Naive B cell (primary cell): ENCODE measurements at regions not wholly inside any gene's neighbourhood (a gene's known extent, or its start where the extent isn't known, plus 50 kb on each side); places are given as distances from the start of the nearest gene placed in this dataset.

Source experiments
- ATAC-seq, 2 donors: fragments of 150-1000 bp; cut with Tn5 transposase; 2 replicates each; pipeline ENCODE4 v1.10.0; 2021; ENCODE audit warnings: low read depth in 2 of 2, mild to moderate bottlenecking in 2 of 2, moderate library complexity in 2 of 2
- DNase-seq: peaks from one replicate; pipeline ENCODE4 v3.0.0; 2022
- H3K27ac Mint-ChIP-seq, 6 donors: one replicate each; pipeline ENCODE4 v1.8.0; 2020 to 2022; ENCODE audit warnings: mild to moderate bottlenecking in 6 of 6, mixed read lengths in 6 of 6, moderate library complexity in 5 of 6, inconsistent platforms in 2 of 6
- H3K27me3 Mint-ChIP-seq, 3 donors: one replicate each; pipeline ENCODE4 v1.8.0; 2021 to 2022; ENCODE audit warnings: mixed read lengths in 3 of 3, mild to moderate bottlenecking in 1 of 3
- H3K36me3 Mint-ChIP-seq, 2 donors: one replicate each; pipeline ENCODE4 v1.8.0; 2020 to 2022; ENCODE audit warnings: mixed read lengths in 2 of 2, inconsistent platforms in 1 of 2, mild to moderate bottlenecking in 1 of 2
- H3K4me1 Mint-ChIP-seq, 3 donors: one replicate each; pipeline ENCODE4 v1.8.0; 2020 to 2022; ENCODE audit warnings: mixed read lengths in 3 of 3, inconsistent platforms in 1 of 3, mild to moderate bottlenecking in 1 of 3, moderate library complexity in 1 of 3
- H3K4me3 Mint-ChIP-seq, 8 donors: one replicate each; pipeline ENCODE4 v1.8.0; 2020 to 2022; ENCODE audit warnings: mild to moderate bottlenecking in 8 of 8, mixed read lengths in 8 of 8, moderate library complexity in 8 of 8, inconsistent platforms in 2 of 8
- H3K9me3 Mint-ChIP-seq, 7 donors: one replicate each; pipeline ENCODE4 v1.8.0; 2020 to 2022; ENCODE audit warnings: mixed read lengths in 7 of 7, mild to moderate bottlenecking in 5 of 7, inconsistent platforms in 2 of 7, moderate library complexity in 1 of 7

DNA sequence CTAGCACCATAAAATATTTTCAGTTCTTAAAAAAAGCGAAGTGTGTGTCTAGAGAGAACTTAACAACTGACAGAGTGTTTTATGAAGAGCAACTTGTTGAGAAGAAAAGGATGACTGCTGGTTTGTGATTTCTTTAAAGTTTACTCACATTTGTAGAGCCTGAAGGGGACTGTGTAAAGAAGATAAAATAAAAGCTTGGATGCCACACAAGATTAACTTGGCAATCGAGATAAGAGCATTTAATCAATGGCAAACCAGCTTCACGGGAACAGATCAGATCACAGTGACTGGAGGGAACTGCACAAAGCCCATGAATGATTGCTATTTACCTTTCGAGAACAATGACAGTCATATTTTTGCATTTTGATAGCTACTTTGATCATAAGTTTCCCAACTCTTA lies 2013.1 kb upstream of the CDH9 start:
- Mint-ChIP-seq H3K27me3 (no peaks in the 10 kb centered on the region), H3K4me3 (no peak overlapping the region), H3K4me1 (no peaks in the 10 kb centered on the region), H3K36me3 (no peaks in the 10 kb centered on the region), H3K27ac (no peak overlapping the region), H3K9me3 (peaks cover 0 to 4% (median 0%) of the 10 kb centered on the region in 7 donors)
- ATAC-seq (no peak), DNase-seq (no peak)

DNA sequence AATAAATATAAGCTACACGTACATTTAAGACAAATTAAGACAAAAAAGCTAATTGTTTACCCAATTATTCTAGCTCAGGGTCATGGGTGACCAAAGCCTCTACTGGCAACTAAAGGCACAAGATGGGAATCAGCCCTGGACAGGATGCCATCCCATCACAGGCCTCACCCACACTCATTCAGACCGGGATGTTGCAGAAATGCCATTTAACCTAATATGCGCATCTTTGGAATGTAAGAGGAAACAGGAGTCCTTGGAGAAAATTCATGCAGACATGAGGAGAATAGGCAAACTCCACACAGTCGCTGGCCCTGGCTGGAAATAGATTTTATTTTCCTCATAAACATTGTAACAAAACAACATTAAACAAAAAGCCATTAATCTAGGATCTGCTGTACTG lies 2003.8 kb upstream of the CDH9 start:
- peaks cover 0 to 5% (median 4%) of the 10 kb centered on the region in 7 donors for H3K9me3 Mint-ChIP-seq
- no peaks in the 10 kb centered on the region for H3K4me1 Mint-ChIP-seq
- no peak overlapping the region for H3K4me3 Mint-ChIP-seq
- ATAC-seq, result no peak
- DNase-seq, result no peak
- H3K27ac Mint-ChIP-seq, result no peak overlapping the region
- H3K36me3 Mint-ChIP-seq, result no peaks in the 10 kb centered on the region
- no peaks in the 10 kb centered on the region for H3K27me3 Mint-ChIP-seq

DNA sequence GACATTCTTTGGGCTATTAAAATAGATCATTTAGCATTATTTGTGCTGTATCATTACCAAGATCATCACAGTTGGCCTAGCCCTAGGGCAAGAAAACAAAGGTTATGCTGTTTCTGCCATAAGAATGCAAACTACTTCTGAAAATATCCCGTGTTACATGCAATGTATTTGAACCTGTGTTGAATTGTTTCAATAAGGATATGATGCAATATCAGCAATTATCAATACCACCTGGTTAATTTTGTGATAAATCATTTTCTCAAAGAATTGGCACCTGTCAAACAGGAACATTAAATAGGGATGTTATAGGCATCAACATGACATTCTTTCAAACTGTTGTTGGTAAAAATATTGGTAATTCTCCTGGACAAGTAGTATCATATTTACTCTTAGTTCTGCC lies 2002.0 kb upstream of the CDH9 start:
- Mint-ChIP-seq H3K27me3 (no peaks in the 10 kb centered on the region), H3K4me3 (no peak overlapping the region)

DNA sequence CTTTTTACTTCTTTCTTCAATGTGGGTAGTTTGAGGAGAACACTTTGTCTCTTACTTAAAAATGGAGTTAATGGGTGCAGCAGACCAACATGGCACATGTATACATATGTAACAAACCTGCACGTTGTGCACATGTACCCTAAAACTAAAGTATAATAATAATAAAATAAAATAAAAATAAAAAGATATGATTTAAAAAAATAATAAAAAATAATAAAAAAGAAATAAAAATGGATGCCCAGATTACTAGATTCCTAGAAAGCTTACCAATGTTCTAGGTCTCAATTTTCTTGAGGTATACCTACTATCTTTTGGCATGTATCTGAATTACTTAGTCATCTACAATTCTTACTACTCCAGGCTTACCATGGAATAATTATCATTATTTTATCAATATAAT lies 2001.6 kb upstream of the CDH9 start:
- Mint-ChIP-seq H3K4me1 (no peaks in the 10 kb centered on the region), H3K27ac (no peak overlapping the region), H3K4me3 (no peak overlapping the region), H3K36me3 (no peaks in the 10 kb centered on the region), H3K27me3 (no peaks in the 10 kb centered on the region), H3K9me3 (peaks cover 0 to 11% (median 9%) of the 10 kb centered on the region in 7 donors)
- ATAC-seq (no peak), DNase-seq (no peak)

More for the DNA sequence above, 2002.0 kb upstream of the CDH9 start:
- H3K9me3 Mint-ChIP-seq, result peaks cover 0 to 8% (median 5%) of the 10 kb centered on the region in 7 donors
- no peaks in the 10 kb centered on the region for H3K4me1 Mint-ChIP-seq
- H3K36me3 Mint-ChIP-seq, result no peaks in the 10 kb centered on the region
- no peak for DNase-seq
- no peak overlapping the region for H3K27ac Mint-ChIP-seq
- no peak for ATAC-seq

DNA sequence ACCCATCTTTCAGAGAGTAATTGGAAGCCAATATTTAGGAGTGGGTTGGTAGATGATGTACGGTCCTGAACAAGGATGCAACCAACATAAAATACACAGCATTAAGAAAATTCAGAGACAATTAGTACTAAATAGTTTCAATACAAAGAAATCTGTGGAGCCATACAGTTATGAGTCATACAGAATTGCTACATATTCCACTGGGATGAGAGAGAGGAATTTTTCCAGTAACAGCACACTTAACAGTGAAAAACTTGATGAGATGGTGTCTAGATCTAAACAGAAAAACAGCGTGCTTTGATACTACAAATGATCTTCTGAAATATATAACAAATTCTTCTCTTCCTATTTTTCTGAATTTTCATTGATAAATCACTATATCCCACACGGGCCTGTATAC lies 1999.3 kb upstream of the CDH9 start:
- peaks cover 0 to 17% (median 9%) of the 10 kb centered on the region in 7 donors for H3K9me3 Mint-ChIP-seq
- no peaks in the 10 kb centered on the region for H3K36me3 Mint-ChIP-seq
- H3K4me3 Mint-ChIP-seq, result no peak overlapping the region
- no peaks in the 10 kb centered on the region for H3K27me3 Mint-ChIP-seq
- ATAC-seq, result no peak
- no peaks in the 10 kb centered on the region for H3K4me1 Mint-ChIP-seq
- no peak for DNase-seq
- H3K27ac Mint-ChIP-seq, result no peak overlapping the region

DNA sequence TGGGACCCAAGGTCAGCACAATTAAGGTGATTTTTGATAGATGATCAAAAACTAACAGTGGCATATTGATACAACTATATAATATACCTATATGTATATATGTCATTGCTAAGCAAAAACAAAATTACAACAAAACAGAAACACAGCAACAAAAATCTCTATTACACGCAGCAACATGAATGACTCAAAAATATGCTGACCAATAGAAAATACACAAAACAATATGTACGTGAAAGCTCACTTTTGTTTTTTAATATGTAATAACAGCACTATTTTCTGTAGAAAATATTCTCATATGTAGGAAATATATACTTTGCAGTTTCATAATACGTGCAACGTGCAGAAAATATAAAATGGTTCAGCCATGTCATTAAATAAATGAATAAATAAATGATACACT lies 1985.7 kb upstream of the CDH9 start:
- ATAC-seq (no peak), DNase-seq (no peak)
- H3K27me3 Mint-ChIP-seq, result no peaks in the 10 kb centered on the region
- H3K36me3 Mint-ChIP-seq, result no peaks in the 10 kb centered on the region
- H3K27ac Mint-ChIP-seq, result no peak overlapping the region
- peaks cover 0 to 9% (median 2%) of the 10 kb centered on the region in 7 donors for H3K9me3 Mint-ChIP-seq
- H3K4me3 Mint-ChIP-seq, result no peak overlapping the region
- no peaks in the 10 kb centered on the region for H3K4me1 Mint-ChIP-seq

DNA sequence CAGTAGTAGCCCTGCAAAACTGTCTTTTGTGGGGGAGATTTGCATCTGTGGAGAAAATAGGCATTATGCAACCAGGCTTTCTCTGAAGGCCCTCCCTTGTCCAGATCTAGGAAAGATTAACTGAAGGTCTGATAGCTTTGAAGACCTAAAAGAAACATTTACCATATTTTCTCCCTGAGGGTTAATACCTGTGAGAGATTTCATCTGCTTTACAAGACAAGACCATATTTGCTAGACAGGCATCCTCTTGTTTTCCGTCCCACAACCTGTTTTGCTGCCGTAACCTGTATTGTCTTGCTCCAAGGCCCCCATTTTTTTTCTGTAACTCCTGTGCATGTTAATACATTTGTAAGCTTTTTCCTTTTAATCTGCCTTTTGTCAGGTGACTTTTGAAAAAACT lies 1985.2 kb upstream of the CDH9 start:
- no peak overlapping the region for H3K4me3 Mint-ChIP-seq
- ATAC-seq, result no peak
- H3K4me1 Mint-ChIP-seq, result no peaks in the 10 kb centered on the region
- H3K36me3 Mint-ChIP-seq, result no peaks in the 10 kb centered on the region
- no peak for DNase-seq
- H3K27me3 Mint-ChIP-seq, result no peaks in the 10 kb centered on the region
- H3K9me3 Mint-ChIP-seq, result peaks cover 0 to 9% (median 2%) of the 10 kb centered on the region in 7 donors
- no peak overlapping the region for H3K27ac Mint-ChIP-seq

DNA sequence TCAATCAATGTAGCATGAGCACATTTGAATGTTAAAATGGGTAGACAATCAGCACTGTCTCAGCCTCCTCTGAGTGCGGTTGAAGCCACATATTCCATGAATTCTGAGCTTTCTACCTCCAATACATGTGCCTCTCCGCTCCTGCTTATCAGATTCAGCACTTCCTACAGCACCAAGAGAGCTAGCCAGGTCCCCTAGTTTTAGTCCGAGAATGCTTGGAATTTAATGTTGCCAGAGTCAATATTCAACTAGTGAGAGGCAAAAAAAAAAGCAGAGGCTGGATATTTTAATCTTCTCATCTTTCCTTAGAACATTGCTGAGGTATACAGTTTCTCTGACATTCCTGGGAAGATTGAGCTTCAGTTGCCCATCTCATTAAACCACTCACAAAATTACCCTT lies 1979.1 kb upstream of the CDH9 start:
- DNase-seq, result no peak
- H3K4me3 Mint-ChIP-seq, result no peak overlapping the region
- H3K27ac Mint-ChIP-seq, result no peak overlapping the region
- peaks cover 0 to 11% (median 3%) of the 10 kb centered on the region in 7 donors for H3K9me3 Mint-ChIP-seq
- ATAC-seq, result no peak
- no peaks in the 10 kb centered on the region for H3K27me3 Mint-ChIP-seq
- no peaks in the 10 kb centered on the region for H3K36me3 Mint-ChIP-seq
- H3K4me1 Mint-ChIP-seq, result no peaks in the 10 kb centered on the region

DNA sequence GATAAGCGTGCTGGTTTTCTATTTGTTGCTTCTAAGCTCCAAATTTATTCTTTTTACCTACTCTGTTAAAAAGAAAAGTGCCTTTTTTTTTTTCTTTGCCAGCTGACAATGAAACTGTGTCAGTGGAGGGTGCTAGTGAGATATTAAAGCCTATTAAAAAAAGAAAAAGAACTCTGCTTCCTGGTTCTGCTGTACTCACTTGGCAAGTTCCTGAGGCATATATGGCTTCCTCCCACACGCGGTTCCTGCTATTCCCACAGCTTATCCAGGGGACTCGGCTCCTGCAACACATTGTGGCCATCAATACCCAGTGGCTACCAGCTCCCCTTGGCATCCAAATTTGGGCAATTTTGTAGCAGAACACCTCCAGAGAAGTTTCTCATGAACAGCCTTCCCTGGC lies 1977.7 kb upstream of the CDH9 start:
- Mint-ChIP-seq H3K4me3 (no peak overlapping the region), H3K9me3 (peaks cover 0 to 11% (median 2%) of the 10 kb centered on the region in 7 donors), H3K27ac (no peak overlapping the region), H3K4me1 (no peaks in the 10 kb centered on the region), H3K27me3 (no peaks in the 10 kb centered on the region), H3K36me3 (no peaks in the 10 kb centered on the region)
- ATAC-seq, result no peak
- no peak for DNase-seq

DNA sequence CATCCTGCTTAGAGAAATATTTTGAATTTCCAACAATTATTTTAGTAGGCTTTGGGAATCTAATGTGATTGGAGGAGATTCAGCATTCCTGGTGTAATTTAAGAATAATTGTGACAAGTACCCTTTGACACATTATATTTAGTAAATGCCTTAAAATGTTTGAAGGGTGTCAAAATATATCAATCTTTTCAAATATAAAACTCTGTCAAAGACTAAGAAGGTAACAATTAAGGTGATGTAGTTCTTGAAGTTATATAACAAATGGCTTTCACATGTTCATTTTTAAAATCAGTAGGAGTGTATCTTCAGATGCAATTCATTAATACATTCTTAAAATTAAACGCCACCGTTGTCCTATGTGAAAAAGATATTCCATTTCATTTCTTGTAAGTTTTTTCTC lies 1977.1 kb upstream of the CDH9 start:
- no peak overlapping the region for H3K27ac Mint-ChIP-seq
- H3K4me1 Mint-ChIP-seq, result no peaks in the 10 kb centered on the region
- DNase-seq (no peak), ATAC-seq (no peak)
- H3K27me3 Mint-ChIP-seq, result no peaks in the 10 kb centered on the region
- peaks cover 0 to 11% (median 2%) of the 10 kb centered on the region in 7 donors for H3K9me3 Mint-ChIP-seq
- no peaks in the 10 kb centered on the region for H3K36me3 Mint-ChIP-seq
- no peak overlapping the region for H3K4me3 Mint-ChIP-seq

DNA sequence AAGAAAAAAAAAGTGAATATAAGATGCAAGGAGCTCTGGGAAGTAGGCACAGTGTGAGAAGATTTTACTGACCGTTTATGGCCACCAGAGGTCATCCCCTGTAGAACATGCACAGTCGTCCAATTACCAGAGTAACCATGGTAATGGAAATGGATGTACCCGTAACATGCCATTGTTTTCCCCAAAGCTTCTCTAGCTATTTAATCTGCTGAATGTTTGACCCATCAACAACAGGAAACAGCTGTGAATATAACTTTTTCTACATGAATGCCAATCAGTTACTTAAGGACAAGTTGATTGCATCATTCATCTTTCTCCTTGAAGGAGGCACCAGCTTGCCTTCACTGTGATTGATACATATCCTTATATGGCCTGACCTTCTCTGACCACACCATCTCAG lies 1967.0 kb upstream of the CDH9 start:
- DNase-seq (no peak), ATAC-seq (no peak)
- Mint-ChIP-seq H3K27ac (no peak overlapping the region), H3K27me3 (no peaks in the 10 kb centered on the region), H3K9me3 (peaks cover 0 to 4% (median 0%) of the 10 kb centered on the region in 7 donors), H3K36me3 (no peaks in the 10 kb centered on the region), H3K4me1 (no peaks in the 10 kb centered on the region), H3K4me3 (no peak overlapping the region)

DNA sequence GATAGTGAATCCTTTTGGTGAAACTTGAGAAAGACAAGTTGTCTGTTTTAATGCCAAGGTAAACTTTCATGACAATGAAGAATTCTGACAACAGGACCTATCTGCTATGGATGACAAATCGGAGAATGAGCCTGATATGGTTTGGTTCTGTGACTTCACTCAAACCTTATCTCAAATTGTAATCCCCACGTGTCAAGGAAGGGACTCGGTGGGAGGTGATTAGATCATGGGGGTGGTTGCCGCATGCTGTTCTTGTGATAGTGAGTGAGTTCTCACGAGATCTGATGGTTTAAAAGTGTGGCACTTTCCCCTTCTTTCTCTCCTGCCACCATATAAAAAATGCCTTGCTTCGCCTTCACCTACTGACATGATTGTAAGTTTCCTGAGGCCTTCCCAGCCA lies 1964.1 kb upstream of the CDH9 start:
- ATAC-seq, result no peak
- peaks cover 0 to 7% (median 2%) of the 10 kb centered on the region in 7 donors for H3K9me3 Mint-ChIP-seq
- no peaks in the 10 kb centered on the region for H3K4me1 Mint-ChIP-seq

DNA sequence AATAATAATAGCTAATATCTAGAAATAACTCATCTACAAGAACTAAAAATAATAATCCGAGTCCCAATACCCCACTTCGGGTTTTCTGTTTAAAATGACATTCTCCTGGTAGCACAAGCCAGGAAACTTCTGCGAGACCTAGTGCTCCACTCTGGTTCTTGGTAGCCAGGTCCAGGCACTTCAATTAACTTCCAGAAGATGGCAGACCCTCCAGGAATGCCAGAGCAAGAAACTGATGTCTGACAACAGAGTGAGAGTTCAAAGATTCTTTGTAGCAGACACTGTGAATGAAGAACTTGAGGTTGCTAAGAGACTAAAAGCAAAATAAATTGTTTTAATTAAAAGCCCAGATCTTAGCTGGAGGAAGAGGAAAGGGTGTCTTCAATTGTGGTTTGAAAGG lies 1963.3 kb upstream of the CDH9 start:
- H3K36me3 Mint-ChIP-seq, result no peaks in the 10 kb centered on the region

More for the DNA sequence above, 1964.1 kb upstream of the CDH9 start:
- no peak for DNase-seq
- Mint-ChIP-seq H3K27me3 (no peaks in the 10 kb centered on the region), H3K36me3 (no peaks in the 10 kb centered on the region), H3K27ac (no peak overlapping the region), H3K4me3 (no peak overlapping the region)

DNA sequence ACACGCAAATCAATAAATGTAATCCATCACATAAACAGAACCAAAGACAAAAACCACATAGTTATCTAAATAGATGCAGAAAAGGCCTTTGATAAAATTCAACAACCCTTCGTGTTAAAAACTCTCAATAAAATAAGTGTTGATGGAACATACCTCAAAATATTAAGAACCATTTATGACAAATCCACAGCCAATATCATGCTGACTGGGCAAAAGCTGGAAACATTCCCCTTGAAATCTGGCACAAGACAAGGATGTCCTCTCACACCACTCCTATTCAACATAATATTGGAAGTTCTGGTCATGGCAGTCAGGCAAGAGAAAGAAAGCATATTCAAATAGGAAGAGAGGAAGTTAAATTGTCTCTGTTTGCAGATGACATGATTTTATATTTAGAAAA lies 1946.3 kb upstream of the CDH9 start:
- no peaks in the 10 kb centered on the region for H3K36me3 Mint-ChIP-seq
- H3K4me1 Mint-ChIP-seq, result no peaks in the 10 kb centered on the region
- peaks cover 0 to 41% (median 8%) of the 10 kb centered on the region in 7 donors for H3K9me3 Mint-ChIP-seq
- no peaks in the 10 kb centered on the region for H3K27me3 Mint-ChIP-seq
- H3K27ac Mint-ChIP-seq, result no peak overlapping the region
- ATAC-seq, result no peak
- H3K4me3 Mint-ChIP-seq, result no peak overlapping the region
- DNase-seq, result no peak

More for the DNA sequence above, 1963.3 kb upstream of the CDH9 start:
- ATAC-seq, result no peak
- no peak for DNase-seq
- no peaks in the 10 kb centered on the region for H3K4me1 Mint-ChIP-seq
- no peak overlapping the region for H3K4me3 Mint-ChIP-seq
- no peak overlapping the region for H3K27ac Mint-ChIP-seq
- H3K27me3 Mint-ChIP-seq, result no peaks in the 10 kb centered on the region
- H3K9me3 Mint-ChIP-seq, result peaks cover 0 to 8% (median 2%) of the 10 kb centered on the region in 7 donors

DNA sequence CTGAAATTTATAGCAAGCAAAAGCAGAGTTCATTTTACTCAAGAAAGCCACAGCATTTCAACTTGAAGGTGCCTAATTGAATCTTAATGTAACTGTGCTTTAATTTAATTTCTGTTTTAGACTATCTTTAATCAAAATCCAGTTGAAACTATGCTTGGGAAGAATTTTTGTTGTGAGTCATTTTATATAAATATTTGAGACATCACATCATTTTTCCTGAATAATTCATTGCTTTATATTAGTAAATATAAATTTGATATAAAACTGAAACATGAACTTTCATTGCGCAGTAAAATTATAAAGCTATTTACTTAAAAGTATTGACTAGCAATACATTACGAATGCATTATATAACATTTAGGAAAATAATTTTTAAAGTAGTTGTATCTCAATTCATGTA lies 1937.1 kb upstream of the CDH9 start:
- Mint-ChIP-seq H3K4me1 (no peaks in the 10 kb centered on the region), H3K4me3 (no peak overlapping the region), H3K27ac (no peak overlapping the region), H3K9me3 (peaks cover 3 to 16% (median 6%) of the 10 kb centered on the region in 7 donors), H3K36me3 (no peaks in the 10 kb centered on the region), H3K27me3 (no peaks in the 10 kb centered on the region)
- ATAC-seq (no peak), DNase-seq (no peak)
